Activated B cell treated with CpG ODN at 0.5 μM for 24 hours (primary cell): ENCODE measurements at regions not wholly inside any gene's neighbourhood (a gene's known extent, or its start where the extent isn't known, plus 50 kb on each side); places are given as distances from the start of the nearest gene placed in this dataset.

ENCODE experiments used
- ATAC-seq: fragments of 200-7000 bp; cut with Tn5 transposase; one replicate; pipeline ENCODE4 v1.10.0; 2021; ENCODE audit warnings: low read depth, mild to moderate bottlenecking, moderate library complexity
- CTCF ChIA-PET: fragments of 350-600 bp; sonication (Branson Sonifier 250); formaldehyde crosslinking; loops from one replicate; lab custom pipeline; 2021; ENCODE audit warnings: antibody characterized with exemption; lab: Charles Lee
- POLR2A ChIA-PET: fragments of 350-600 bp; sonication (Branson Sonifier 250); formaldehyde crosslinking; loops from one replicate; lab custom pipeline; 2021; ENCODE audit warnings: antibody characterized with exemption; lab: Charles Lee
- DNase-seq: peaks from one replicate; pipeline ENCODE4 v3.0.0; 2022
- H3K27ac Mint-ChIP-seq: one replicate; pipeline ENCODE4 v1.8.0; 2020; ENCODE audit warnings: mixed read lengths
- H3K27me3 Mint-ChIP-seq: one replicate; pipeline ENCODE4 v1.8.0; 2021; ENCODE audit warnings: mixed read lengths
- H3K36me3 Mint-ChIP-seq: one replicate; pipeline ENCODE4 v1.8.0; 2021; ENCODE audit warnings: low read depth, mixed read lengths
- H3K4me1 Mint-ChIP-seq: one replicate; pipeline ENCODE4 v1.8.0; 2021; ENCODE audit warnings: mixed read lengths
- H3K4me3 Mint-ChIP-seq: one replicate; pipeline ENCODE4 v1.8.0; 2020; ENCODE audit warnings: mild to moderate bottlenecking, mixed read lengths
- H3K9me3 Mint-ChIP-seq: one replicate; pipeline ENCODE4 v1.8.0; 2020; ENCODE audit warnings: mixed read lengths
- CTCF ChIP-seq: fragments of 200-600 bp; IDR thresholded peaks from one replicate; pipeline ENCODE4 v1.8.0; 2022; ENCODE audit warnings: antibody characterized with exemption, mild to moderate bottlenecking
- intact Hi-C: fragments of 100-400 bp; cut with micrococcal nuclease; formaldehyde crosslinking; loops from one replicate; pipeline ENCODE4 v1.15.1; 2024

- Mint-ChIP-seq H3K9me3 (peaks cover 3% of the 10 kb centered on the region), H3K27ac (no peak overlapping the region), H3K4me3 (no peak overlapping the region), H3K27me3 (no peaks in the 10 kb centered on the region), H3K4me1 (no peaks in the 10 kb centered on the region), H3K36me3 (no peaks in the 10 kb centered on the region)
- DNase-seq (no peak), ATAC-seq (no peak)
- CTCF ChIA-PET: no interaction called here
- POLR2A ChIA-PET: no interaction called here
- no peak for TF ChIP-seq CTCF
- intact Hi-C loops: no loop called here
Measured at GRCh38 chr2:41448221-41448620, 599.6 kb upstream of the PKDCC start.

GRCh38 chr2:41457026-41457425, 590.8 kb upstream of the PKDCC start:
- POLR2A ChIA-PET: no interaction called here
- no peaks in the 10 kb centered on the region for H3K36me3 Mint-ChIP-seq

GRCh38 chr2:41460661-41461060, 587.2 kb upstream of the PKDCC start:
- CTCF ChIA-PET: no interaction called here
- DNase-seq (no peak), ATAC-seq (no peak)
- Mint-ChIP-seq H3K27me3 (no peaks in the 10 kb centered on the region), H3K4me3 (no peak overlapping the region), H3K4me1 (no peaks in the 10 kb centered on the region), H3K27ac (no peak overlapping the region), H3K36me3 (no peaks in the 10 kb centered on the region), H3K9me3 (no peaks in the 10 kb centered on the region)
- no peak for TF ChIP-seq CTCF
- intact Hi-C loops: no loop called here
- POLR2A ChIA-PET: no interaction called here

More at GRCh38 chr2:41457026-41457425, 590.8 kb upstream of the PKDCC start:
- no peak for ATAC-seq
- CTCF ChIA-PET: no interaction called here
- H3K27me3 Mint-ChIP-seq: no peaks in the 10 kb centered on the region
- DNase-seq: no peak
- H3K4me1 Mint-ChIP-seq: no peaks in the 10 kb centered on the region
- TF ChIP-seq CTCF: no peak
- intact Hi-C loops: no loop called here
- no peak overlapping the region for H3K4me3 Mint-ChIP-seq
- H3K9me3 Mint-ChIP-seq: peaks cover 4% of the 10 kb centered on the region
- H3K27ac Mint-ChIP-seq: no peak overlapping the region

- ChIA-PET CTCF (no interaction called here), POLR2A (no interaction called here)
- no peak overlapping the region for H3K4me3 Mint-ChIP-seq
- no peaks in the 10 kb centered on the region for H3K4me1 Mint-ChIP-seq
- intact Hi-C loops: no loop called here
- ATAC-seq (no peak), DNase-seq (no peak)
- H3K27ac Mint-ChIP-seq: no peak overlapping the region
- H3K9me3 Mint-ChIP-seq: no peaks in the 10 kb centered on the region
- no peaks in the 10 kb centered on the region for H3K27me3 Mint-ChIP-seq
- no peak for TF ChIP-seq CTCF
- no peaks in the 10 kb centered on the region for H3K36me3 Mint-ChIP-seq
Measured at GRCh38 chr2:41464395-41464794, 583.4 kb upstream of the PKDCC start.

GRCh38 chr2:41475959-41476358, 571.9 kb upstream of the PKDCC start:
- Mint-ChIP-seq H3K9me3 (no peaks in the 10 kb centered on the region), H3K27ac (no peak overlapping the region), H3K27me3 (no peaks in the 10 kb centered on the region), H3K4me3 (no peak overlapping the region), H3K4me1 (no peaks in the 10 kb centered on the region), H3K36me3 (no peaks in the 10 kb centered on the region)
- no peak for ATAC-seq
- POLR2A ChIA-PET: no interaction called here
- CTCF ChIA-PET: no interaction called here
- intact Hi-C loops: no loop called here
- TF ChIP-seq CTCF: no peak
- DNase-seq: no peak
